NCI-H526 (cell line): ENCODE measurements at regions not wholly inside any gene's neighbourhood (a gene's known extent, or its start where the extent isn't known, plus 50 kb on each side); places are given as distances from the start of the nearest gene placed in this dataset.

Experiments used
- DNase-seq, 2 experiments: peaks; one replicate each; lab custom pipeline; 2025; lab: John Stamatoyannopoulos, UW

DNA sequence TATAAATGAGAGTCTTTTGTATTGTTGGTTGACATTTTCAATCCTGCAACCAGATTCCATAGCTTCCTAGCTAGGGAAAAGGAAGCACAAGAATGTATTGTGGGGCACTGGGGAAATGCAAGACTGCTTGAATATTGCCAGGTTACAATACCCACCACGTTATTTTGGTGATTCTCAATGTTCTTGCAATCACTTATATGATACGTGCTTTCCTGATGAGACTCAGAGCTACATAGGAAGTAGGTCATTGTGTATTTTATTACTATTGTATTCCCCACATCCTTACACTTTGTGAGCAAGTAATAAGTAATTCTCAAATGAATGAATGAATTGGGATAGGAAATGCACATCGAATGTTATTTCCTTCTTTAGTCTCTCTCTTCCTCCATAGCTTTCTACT, 217.1 kb upstream of the CD180 start:
- DNase-seq = no peak

GRCh38 chr5:67409126-67409777, 212.7 kb upstream of the CD180 start:
- no peak for DNase-seq

GRCh38 chr5:67407979-67408378, 211.4 kb upstream of the CD180 start:
- DNase-seq = no peak

DNA sequence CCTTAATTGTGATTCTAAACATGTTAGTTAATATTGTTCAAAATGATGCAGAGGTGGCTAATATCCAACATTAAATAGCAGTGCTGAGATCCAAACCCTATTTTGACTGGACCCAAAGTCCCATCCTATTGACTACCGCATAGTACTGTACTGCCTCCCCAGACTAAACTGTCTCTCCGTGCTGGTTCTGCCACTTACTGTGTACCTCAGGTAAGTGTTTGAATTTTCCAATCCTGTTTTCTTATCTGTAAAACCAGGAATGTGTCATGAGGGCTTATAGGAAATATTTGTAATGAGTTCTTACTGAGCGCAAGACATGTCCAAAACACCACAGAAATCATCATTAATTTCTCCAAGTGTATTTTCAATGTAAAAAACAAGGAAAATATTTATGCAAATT, 209.2 kb upstream of the CD180 start:
- no peak for DNase-seq

DNA sequence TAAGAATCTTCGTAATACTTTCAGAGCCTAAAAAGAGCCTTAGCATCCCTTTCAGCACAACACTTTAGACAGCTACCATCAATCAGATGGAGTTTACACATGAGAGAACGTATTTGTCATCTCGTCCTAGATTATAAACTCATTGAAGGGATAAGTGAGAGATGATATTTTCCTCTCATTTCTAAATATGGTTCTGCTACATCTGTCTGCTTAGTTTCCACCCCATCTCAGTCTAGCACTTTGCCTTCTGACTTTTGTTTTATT, 208.4 kb upstream of the CD180 start:
- DNase-seq = no peak

- no peak for DNase-seq
Observed at GRCh38 chr5:67404256-67405100, 207.9 kb upstream of the CD180 start.

DNA sequence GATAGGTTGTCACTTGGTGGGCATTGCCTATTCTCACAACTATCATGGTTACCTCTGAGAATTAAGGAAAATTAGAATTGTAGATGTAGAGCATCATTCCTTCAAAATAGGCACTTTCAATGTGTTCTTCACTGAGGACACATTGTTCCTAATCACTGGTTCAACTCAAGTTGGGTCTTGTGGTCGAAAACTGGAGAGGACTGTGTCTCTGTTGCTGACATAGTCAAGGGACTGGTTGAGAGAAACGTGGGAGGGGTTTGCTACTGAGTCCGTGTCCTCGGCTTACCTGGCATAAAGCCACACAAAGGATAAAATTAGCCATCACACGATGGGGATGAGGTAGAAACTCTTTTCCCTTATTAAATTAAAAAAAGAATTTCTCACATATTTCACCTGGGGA, 205.9 kb upstream of the CD180 start:
- no peak for DNase-seq

DNA sequence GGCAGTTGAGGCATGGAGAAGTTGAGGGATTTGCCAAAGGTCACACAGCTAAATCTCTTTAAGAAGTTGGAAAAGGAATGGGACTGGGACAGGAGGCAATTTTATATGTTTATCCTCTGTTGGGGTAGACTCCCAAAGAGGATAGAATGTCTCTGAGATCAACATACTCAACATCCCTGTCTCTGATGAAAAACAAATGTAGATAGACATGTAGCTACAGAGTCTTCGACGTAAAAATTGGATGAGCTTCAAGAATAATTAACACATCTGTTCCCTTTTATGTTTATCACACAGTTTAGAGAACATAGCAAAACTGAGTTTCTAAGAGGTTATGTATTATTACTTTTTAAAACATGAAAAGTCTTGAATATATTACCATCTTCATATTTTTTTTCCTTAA, 204.6 kb upstream of the CD180 start:
- no peak for DNase-seq

- DNase-seq = no peak
Observed at GRCh38 chr5:67400752-67401151, 204.2 kb upstream of the CD180 start.

DNA sequence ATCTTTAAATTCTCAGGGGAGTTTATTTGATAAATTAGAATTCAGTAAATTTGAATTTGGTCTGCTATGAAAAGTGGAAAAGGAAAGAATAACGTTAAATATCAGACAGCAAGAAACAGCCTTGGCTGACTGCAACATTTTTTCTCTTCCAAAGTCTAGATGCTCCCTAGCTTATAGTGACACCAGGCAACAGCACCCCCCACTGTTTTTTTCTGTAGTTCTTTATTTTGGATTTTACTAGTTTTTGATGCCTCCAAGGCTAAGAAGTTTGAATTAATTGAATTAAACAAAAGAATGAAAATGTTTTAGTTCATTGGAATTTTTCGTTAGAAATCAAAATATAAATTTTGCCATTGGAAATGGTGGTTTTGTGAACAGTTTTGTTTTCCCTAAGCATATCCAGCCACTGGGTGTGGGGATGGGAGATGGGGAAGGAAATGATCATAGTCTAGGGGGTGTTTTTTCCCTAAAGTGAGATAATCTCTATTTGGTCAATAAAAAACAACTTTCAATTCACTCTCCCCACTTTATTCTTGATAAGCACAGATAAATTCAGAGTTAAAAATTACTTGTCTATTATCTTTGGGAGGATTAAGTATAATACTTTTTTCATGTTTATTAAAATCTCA, 199.3 kb upstream of the CD180 start:
- DNase-seq = no peak

DNA sequence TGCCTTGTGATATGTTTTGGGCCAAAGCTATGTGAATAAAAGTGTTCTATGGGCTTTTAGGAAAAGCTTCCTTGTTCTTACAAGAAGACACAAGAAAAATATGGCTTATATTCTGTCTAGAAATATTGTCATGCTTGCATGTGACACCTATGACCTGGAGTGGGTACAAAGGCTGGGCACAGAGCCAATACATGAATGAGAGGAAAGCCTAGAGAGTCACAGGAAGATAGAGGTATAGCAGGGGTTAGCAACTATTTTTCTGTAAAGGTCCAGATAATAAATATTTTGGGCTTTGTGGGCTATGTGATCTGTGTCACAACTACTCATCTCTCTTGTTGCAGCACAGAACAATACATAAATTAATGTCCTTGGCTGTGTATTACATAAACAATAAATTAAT, 196.6 kb upstream of the CD180 start:
- DNase-seq = no peak

DNA sequence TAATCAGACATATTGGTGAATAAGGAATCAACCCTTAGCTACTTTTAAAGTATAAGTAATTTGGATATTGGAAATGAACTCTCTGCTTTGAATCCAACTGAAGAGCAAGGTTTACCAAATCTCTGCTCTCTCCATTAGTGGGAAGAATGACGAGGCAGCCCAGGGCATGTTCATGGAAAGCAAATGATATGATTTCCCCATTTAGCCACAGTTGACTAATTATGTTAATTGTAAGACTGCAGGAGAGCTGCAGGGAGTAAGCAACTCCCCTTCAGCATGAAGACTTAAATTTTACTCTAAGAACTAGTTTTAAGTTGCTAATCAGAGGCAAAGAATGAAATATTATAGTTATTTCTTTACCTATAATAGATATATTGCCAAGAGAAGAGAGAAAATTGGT, 194.3 kb upstream of the CD180 start:
- DNase-seq = no peak

GRCh38 chr5:67383451-67383850, 186.9 kb upstream of the CD180 start:
- no peak for DNase-seq

GRCh38 chr5:67381236-67381880, 184.8 kb upstream of the CD180 start:
- no peak for DNase-seq

DNA sequence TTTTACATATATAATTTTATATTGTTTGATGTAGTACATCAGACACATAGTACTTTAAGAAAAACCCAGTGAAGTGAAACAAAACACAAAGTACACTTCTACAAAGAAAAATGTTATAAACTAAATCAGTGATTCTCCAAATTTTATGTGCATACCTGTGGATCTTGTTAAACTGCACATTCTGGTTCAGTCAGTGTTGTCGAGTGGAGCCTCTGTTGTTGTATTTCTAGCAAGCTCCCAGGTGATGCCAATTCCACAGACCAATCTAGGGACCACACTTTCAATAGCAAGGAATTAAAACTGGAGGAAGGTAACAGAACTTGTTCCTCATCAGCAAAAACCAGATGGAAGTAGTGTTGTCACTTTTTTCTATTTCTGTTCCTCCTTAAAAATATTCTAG, 183.8 kb upstream of the CD180 start:
- no peak for DNase-seq

GRCh38 chr5:67379753-67380152, 183.2 kb upstream of the CD180 start:
- no peak for DNase-seq

- DNase-seq = no peak
Observed at GRCh38 chr5:67378256-67378655, 181.7 kb upstream of the CD180 start.

- no peak for DNase-seq
Observed at GRCh38 chr5:67377631-67378030, 181.0 kb upstream of the CD180 start.

DNA sequence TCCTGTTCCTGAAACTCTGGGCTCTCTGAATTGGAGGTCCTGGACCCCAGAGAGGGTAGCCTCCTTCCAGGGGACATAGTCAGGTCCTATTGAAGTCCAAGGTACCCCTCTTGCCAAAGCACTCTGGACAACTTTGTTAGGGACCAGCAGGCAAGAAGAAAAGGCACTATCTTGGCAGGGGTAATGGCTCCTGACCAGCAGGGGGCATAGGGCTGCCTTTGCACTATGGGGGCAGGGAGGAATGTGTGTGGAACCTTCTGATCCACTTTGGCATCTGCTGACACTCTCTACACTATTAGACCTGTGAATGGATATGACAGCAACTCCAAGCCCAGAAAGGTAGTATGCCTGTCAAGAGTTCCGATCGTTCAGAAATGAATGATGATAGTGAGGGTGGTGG, 179.0 kb upstream of the CD180 start:
- no peak for DNase-seq

DNA sequence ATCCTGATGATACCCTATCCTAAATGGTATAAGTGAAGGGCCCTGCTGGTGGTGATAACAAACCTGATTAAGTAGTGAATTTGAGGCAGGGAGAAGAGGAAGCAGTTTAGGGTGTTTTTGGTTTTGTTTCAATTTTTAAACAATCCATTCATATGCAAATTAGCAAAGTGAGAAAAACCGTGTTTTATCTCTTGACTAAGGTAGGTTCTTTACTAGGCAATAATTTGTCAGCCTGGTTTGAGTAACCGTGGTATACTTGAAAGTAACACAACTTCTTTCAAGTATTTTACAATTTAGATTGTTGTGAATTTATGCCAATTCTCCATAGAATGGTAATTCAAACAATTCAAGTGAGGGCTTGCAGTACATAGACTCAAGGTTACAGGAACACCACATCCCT, 177.8 kb upstream of the CD180 start:
- no peak for DNase-seq

- no peak for DNase-seq
Observed at GRCh38 chr5:67373518-67373917, 176.9 kb upstream of the CD180 start.

GRCh38 chr5:67372887-67373286, 176.3 kb upstream of the CD180 start:
- no peak for DNase-seq

GRCh38 chr5:67371924-67372323, 175.3 kb upstream of the CD180 start:
- no peak for DNase-seq
